ENCODE measurements at regions not wholly inside any gene's neighbourhood (a gene's known extent, or its start where the extent isn't known, plus 50 kb on each side); places are given as distances from the start of the nearest gene placed in this dataset.

DNA sequence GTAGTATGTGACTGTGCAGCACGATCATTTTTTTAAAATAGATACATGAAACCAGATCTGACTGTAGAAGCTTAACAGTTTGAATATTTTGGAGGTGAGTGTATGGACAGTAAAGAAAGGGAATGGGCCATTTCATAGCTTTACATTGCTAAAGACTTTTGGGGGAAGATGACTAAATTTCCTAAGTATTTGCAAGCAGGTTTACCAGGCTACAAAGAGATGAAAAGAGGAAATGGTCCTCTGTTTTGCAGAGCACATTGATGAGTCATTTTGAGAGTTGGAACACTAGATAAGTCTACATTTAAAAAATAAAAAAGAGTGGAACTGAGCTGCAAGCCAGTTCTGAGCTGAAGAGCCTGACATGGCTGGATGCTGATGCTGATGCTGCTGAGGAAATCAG lies 115.7 kb upstream of the LRATD1 start:
- no peaks in the 10 kb centered on the region for H3K9me3 ChIP-seq (ENCODE audit: control insufficient read depth, insufficient read depth, low read depth, low read length)
- H3K27ac ChIP-seq (ENCODE audit: low read length) = no peak overlapping the region
- intact Hi-C loops (cut with micrococcal nuclease; ENCODE audit: unreplicated experiment) = no loop called here
- no peak overlapping the region for H3K4me3 ChIP-seq (ENCODE audit: low read depth in 2 of 2, low read length in 2 of 2)
- ATAC-seq = no peak
- ChIA-PET CTCF (no interaction called here), POLR2A (interaction anchor here (0.7 kb wide), 1 partner anchor 1503 kb away, joined by 14 read pairs; no protein-coding TSS in a partner anchor)
- no peaks in the 10 kb centered on the region for H3K4me1 ChIP-seq (ENCODE audit: control insufficient read depth, insufficient read depth, low read length)
- TF ChIP-seq, protein P1, sequence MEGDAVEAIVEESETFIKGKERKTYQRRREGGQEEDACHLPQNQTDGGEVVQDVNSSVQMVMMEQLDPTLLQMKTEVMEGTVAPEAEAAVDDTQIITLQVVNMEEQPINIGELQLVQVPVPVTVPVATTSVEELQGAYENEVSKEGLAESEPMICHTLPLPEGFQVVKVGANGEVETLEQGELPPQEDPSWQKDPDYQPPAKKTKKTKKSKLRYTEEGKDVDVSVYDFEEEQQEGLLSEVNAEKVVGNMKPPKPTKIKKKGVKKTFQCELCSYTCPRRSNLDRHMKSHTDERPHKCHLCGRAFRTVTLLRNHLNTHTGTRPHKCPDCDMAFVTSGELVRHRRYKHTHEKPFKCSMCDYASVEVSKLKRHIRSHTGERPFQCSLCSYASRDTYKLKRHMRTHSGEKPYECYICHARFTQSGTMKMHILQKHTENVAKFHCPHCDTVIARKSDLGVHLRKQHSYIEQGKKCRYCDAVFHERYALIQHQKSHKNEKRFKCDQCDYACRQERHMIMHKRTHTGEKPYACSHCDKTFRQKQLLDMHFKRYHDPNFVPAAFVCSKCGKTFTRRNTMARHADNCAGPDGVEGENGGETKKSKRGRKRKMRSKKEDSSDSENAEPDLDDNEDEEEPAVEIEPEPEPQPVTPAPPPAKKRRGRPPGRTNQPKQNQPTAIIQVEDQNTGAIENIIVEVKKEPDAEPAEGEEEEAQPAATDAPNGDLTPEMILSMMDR (IDR thresholded peaks at IDR 0.05) = no peak
- in situ Hi-C loops (cut with HindIII; ENCODE audit: low pct_unique_long_range_greater_than_20kb, low sequenced_read_pairs) = no loop called here
- no peaks in the 10 kb centered on the region for H3K27me3 ChIP-seq (ENCODE audit: control insufficient read depth, insufficient read depth, low read length)
- BruUV-seq (replicated peaks) = no TSS peak
- no peak for DNase-seq (ENCODE audit: low read depth, low spot score)
- no peaks in the 10 kb centered on the region for H3K36me3 ChIP-seq (ENCODE audit: control insufficient read depth, insufficient read depth, low read length)

DNA sequence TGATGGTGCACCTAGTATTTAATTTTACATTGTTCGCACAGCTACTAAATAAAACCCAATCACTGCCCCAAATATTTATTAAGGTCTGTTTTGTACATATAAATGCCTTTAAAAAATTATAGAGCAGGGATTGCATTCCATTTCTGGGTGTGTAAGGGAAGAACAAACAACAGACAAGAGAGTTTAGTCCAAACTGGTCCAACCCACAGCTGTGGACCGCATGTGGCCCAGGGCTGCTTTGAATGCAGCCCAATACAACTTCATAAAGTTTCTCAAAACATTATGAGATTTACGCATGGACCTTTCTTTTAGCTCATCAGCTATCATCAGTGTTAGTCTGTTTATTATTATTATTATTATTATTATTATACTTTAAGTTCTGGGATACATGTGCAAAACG lies 114.8 kb upstream of the LRATD1 start:
- no peaks in the 10 kb centered on the region for H3K27me3 ChIP-seq (ENCODE audit: control insufficient read depth, insufficient read depth, low read length)
- TF ChIP-seq, protein P1 (IDR thresholded peaks at IDR 0.05) = no peak
- TF ChIP-seq, protein P2, sequence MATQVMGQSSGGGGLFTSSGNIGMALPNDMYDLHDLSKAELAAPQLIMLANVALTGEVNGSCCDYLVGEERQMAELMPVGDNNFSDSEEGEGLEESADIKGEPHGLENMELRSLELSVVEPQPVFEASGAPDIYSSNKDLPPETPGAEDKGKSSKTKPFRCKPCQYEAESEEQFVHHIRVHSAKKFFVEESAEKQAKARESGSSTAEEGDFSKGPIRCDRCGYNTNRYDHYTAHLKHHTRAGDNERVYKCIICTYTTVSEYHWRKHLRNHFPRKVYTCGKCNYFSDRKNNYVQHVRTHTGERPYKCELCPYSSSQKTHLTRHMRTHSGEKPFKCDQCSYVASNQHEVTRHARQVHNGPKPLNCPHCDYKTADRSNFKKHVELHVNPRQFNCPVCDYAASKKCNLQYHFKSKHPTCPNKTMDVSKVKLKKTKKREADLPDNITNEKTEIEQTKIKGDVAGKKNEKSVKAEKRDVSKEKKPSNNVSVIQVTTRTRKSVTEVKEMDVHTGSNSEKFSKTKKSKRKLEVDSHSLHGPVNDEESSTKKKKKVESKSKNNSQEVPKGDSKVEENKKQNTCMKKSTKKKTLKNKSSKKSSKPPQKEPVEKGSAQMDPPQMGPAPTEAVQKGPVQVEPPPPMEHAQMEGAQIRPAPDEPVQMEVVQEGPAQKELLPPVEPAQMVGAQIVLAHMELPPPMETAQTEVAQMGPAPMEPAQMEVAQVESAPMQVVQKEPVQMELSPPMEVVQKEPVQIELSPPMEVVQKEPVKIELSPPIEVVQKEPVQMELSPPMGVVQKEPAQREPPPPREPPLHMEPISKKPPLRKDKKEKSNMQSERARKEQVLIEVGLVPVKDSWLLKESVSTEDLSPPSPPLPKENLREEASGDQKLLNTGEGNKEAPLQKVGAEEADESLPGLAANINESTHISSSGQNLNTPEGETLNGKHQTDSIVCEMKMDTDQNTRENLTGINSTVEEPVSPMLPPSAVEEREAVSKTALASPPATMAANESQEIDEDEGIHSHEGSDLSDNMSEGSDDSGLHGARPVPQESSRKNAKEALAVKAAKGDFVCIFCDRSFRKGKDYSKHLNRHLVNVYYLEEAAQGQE (IDR thresholded peaks at IDR 0.05; ENCODE audit: insufficient read depth in 1 of 2, low read depth in 2 of 2, low read length in 1 of 2) = no peak
- no peak for TF ChIP-seq POLR2AphosphoS5 (IDR thresholded peaks at IDR 0.05; ENCODE audit: low read depth, low read length)
- TF ChIP-seq TCF7L2 (IDR thresholded peaks at IDR 0.05; ENCODE audit: low read depth, low read length) = no peak
- no peak for TF ChIP-seq SIN3A (IDR thresholded peaks at IDR 0.05; ENCODE audit: borderline replicate concordance, insufficient read depth, low read depth, low read length)
- no peaks in the 10 kb centered on the region for H3K4me1 ChIP-seq (ENCODE audit: control insufficient read depth, insufficient read depth, low read length)
- no peaks in the 10 kb centered on the region for H3K9me3 ChIP-seq (ENCODE audit: control insufficient read depth, insufficient read depth, low read depth, low read length)
- CTCF ChIA-PET = no interaction called here
- intact Hi-C loops (cut with micrococcal nuclease; ENCODE audit: unreplicated experiment) = no loop called here
- no TSS peak for BruUV-seq (replicated peaks)
- in situ Hi-C loops (cut with HindIII; ENCODE audit: low pct_unique_long_range_greater_than_20kb, low sequenced_read_pairs) = no loop called here
- no peak for DNase-seq (ENCODE audit: low read depth, low spot score)
- no peak for ATAC-seq
- no peak overlapping the region for H3K4me3 ChIP-seq (ENCODE audit: low read depth in 2 of 2, low read length in 2 of 2)
- POLR2A ChIA-PET = no interaction called here
- H3K36me3 ChIP-seq (ENCODE audit: control insufficient read depth, insufficient read depth, low read length) = no peaks in the 10 kb centered on the region
- H3K27ac ChIP-seq (ENCODE audit: low read length) = no peak overlapping the region

Data from Panc1 (cell line).